Testis (tissue), 2 donors: ENCODE measurements at regions not wholly inside any gene's neighbourhood (a gene's known extent, or its start where the extent isn't known, plus 50 kb on each side); places are given as distances from the start of the nearest gene placed in this dataset.
"Not testable (repeated sequence)": the region's sequence is repeated elsewhere in the genome, so short reads cannot be mapped to it uniquely, and the experiment has no call there.

Experiments used
- DNase-seq: peaks from one replicate; pipeline ENCODE4 v3.0.0-alpha.2; 2019
- H3K27ac ChIP-seq, 2 donors: fragments of 200-600 bp; sonication (generic); one replicate each; pipeline ENCODE4 v1.5.1; 2019
- H3K27me3 ChIP-seq: fragments of 200-600 bp; sonication (generic); one replicate; pipeline ENCODE4 v1.5.1; 2019
- H3K36me3 ChIP-seq: fragments of 200-600 bp; sonication (generic); one replicate; pipeline ENCODE4 v1.5.1; 2017; ENCODE audit warnings: low read depth; ENCODE audit errors: missing control alignments
- H3K4me1 ChIP-seq: fragments of 200-600 bp; sonication (generic); one replicate; pipeline ENCODE4 v1.5.1; 2019
- H3K4me3 ChIP-seq, 2 donors: fragments of 200-600 bp; sonication (generic); one replicate each; pipeline ENCODE4 v1.5.1; 2017 to 2019
- H3K9me3 ChIP-seq: fragments of 200-600 bp; sonication (generic); one replicate; pipeline ENCODE4 v1.5.1; 2017
- CTCF ChIP-seq, 3 experiments: fragments of 450-650 bp in 2 of 3; fragments of 200-600 bp in 1 of 3; sonication (generic) in 1 of 3; IDR thresholded peaks; one replicate each; pipeline ENCODE4 v1.5.1; 2016 to 2019; ENCODE audit warnings: antibody characterized with exemption in 3 of 3, mild to moderate bottlenecking in 2 of 3, moderate library complexity in 1 of 3
- POLR2A ChIP-seq: fragments of 450-650 bp; IDR thresholded peaks from one replicate; pipeline ENCODE4 v1.6.1; 2017; ENCODE audit warnings: antibody characterized with exemption, mild to moderate bottlenecking, moderate library complexity
- WGBS, 2 donors: methylation state at CpG; one replicate each; pipeline ENCODE4 v1.1.5; 2018; 5-methylcytosine and 5-hydroxymethylcytosine counted together
- intact Hi-C: fragments of 100-400 bp; cut with DNase I; formaldehyde crosslinking; loops from one replicate; pipeline ENCODE4 v1.15.1; 2023; ENCODE audit warnings: low total_unique reads

GRCh38 chr5:2153350-2153749, 270.6 kb upstream of the IRX4 start:
- TF ChIP-seq POLR2A: no peak
- TF ChIP-seq CTCF (IDR thresholded peaks at IDR 0.05): no peak
- intact Hi-C loops: no loop called here
- no peak overlapping the region for H3K4me3 ChIP-seq
- H3K36me3 ChIP-seq: no peaks in the 10 kb centered on the region
- no peaks in the 10 kb centered on the region for H3K9me3 ChIP-seq
- H3K27me3 ChIP-seq: no peaks in the 10 kb centered on the region
- 85 to 95% methylated on average over 5 to 6 of the region's 6 CpGs for WGBS, 2 donors
- DNase-seq: no peak
- no peaks in the 10 kb centered on the region for H3K4me1 ChIP-seq
- no peak overlapping the region for H3K27ac ChIP-seq

DNA sequence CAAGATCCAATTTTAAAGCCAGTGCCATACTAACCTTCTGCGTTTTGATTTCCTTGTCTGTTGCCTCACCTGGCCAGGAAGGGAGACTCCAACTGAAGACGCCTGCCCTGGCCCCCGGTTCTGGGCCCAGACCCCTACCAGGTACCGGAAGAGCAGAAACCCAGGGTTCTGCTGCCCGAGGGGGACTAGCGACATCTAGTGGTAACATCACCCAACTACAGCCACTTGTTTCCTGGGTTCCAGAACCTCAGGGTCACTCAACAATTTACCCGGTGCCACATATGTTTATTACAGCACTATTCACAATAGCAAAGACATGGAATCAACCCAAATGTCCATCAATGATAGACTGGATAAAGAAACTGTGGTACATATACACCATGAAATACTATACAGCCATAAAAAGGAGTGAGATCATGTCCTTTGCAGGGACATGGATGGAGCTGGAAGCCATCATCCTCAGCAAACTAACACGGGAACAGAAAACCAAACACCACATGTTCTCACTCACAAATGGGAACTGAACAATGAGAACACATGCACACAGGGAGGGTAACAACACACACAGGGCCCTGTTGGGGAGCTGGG, 268.7 kb upstream of the IRX4 start:
- H3K27me3 ChIP-seq, H3K4me1 ChIP-seq, intact Hi-C loops, H3K4me3 ChIP-seq, H3K27ac ChIP-seq, H3K36me3 ChIP-seq, H3K9me3 ChIP-seq: not testable (repeated sequence)
- 22 to 31% methylated on average over 8 of the region's 8 CpGs for WGBS, 2 donors
- DNase-seq: peak; percentile 49
- TF ChIP-seq CTCF (IDR thresholded peaks at IDR 0.05): peak in 2 of 3 experiments; percentile 66 to 74

DNA sequence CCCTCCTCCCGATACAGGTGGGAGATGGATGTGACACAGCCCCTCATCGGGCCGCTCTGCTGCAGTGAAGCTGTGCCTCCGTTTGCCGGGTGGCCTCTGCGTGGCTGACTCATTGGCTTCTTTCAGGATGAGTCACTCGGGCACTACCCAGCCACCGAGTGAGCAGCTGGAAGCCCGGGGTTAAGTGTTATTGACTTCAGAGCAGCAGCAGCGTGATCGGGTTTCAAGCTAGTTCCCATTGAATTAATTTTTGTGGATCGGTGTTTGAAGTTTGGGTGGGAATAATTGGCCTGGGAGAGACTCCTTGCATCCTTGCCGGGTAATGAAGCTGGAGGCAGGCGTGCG, 266.4 kb upstream of the IRX4 start:
- Histone ChIP-seq H3K9me3 (no peaks in the 10 kb centered on the region), H3K4me1 (no peaks in the 10 kb centered on the region), H3K27me3 (no peaks in the 10 kb centered on the region), H3K36me3 (no peaks in the 10 kb centered on the region), H3K27ac (no peak overlapping the region), H3K4me3 (no peak overlapping the region)
- WGBS, 2 donors: 52 to 73% methylated on average over 14 to 15 of the region's 15 CpGs
- TF ChIP-seq POLR2A: no peak
- no peak for TF ChIP-seq CTCF (IDR thresholded peaks at IDR 0.05)
- DNase-seq: no peak
- intact Hi-C loops: no loop called here

DNA sequence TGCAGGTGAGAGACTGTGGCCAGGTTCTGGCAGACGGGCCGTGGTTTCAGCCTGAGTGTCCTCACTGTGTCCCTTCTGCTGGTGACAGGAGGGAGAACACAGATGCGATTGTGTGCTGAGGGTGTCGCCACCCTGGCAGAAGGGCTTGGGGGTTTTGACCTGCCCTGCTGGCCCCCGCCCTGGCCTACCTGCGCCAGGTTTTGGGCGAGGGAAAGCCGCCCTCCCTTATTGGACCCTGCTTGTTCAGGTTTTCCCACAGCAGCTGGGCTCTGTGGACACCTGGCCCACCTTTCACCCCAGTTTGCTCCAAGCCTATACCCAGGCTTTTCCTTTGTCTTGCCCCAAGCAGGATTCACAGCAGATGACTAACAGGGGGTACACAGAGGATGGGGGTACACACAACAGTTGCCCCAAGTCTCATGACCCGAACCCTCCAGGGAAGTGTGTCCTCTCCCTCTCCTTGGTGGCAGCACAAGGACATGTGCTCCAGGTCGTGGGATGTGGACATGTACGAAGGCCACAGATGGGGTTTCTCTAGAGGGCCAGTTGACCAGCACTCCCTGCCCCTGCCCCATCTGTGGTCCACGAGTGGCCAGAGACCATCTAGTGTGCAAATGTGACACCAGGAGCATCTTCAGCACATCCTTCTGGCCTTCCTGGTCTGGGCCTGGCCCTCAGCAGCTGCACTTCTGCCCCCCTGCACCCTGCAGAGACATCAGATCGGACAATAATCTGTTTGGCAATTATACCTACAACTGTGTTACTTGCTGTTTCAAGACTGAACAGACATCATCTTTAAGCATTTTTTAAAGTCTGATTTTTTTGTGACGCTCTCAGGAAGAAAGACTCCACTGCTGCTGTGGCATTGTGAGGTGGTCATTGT, 265.8 kb upstream of the IRX4 start:
- intact Hi-C loops: no loop called here
- H3K4me3 ChIP-seq: no peak overlapping the region
- WGBS, 2 donors: 89 to 94% methylated on average over 14 of the region's 14 CpGs
- no peak for DNase-seq
- no peaks in the 10 kb centered on the region for H3K9me3 ChIP-seq
- no peak overlapping the region for H3K27ac ChIP-seq
- no peaks in the 10 kb centered on the region for H3K36me3 ChIP-seq
- no peaks in the 10 kb centered on the region for H3K27me3 ChIP-seq
- no peaks in the 10 kb centered on the region for H3K4me1 ChIP-seq
- no peak for TF ChIP-seq CTCF (IDR thresholded peaks at IDR 0.05)
- no peak for TF ChIP-seq POLR2A
